Pancreas (tissue), 10 donors: ENCODE measurements at regions not wholly inside any gene's neighbourhood (a gene's known extent, or its start where the extent isn't known, plus 50 kb on each side); places are given as distances from the start of the nearest gene placed in this dataset.

Source experiments
- ATAC-seq, 4 donors: fragments of 200-7000 bp; cut with Tn5 transposase; one replicate each; pipeline versions ENCODE4 v1.8.0 to v1.9.1; 2020; ENCODE audit warnings: mild to moderate bottlenecking in 4 of 4, moderate library complexity in 4 of 4
- DNase-seq, 6 donors: peaks; one replicate each; pipeline ENCODE4 v3.0.0-alpha.2; 2020
- FAIRE-seq: peaks from 2 replicates; lab custom pipeline; 2012; peaks lifted over from hg19 to GRCh38; lab: Jason Lieb, UNC
- H3K27ac ChIP-seq, 4 donors: fragments of 200-600 bp; sonication (generic); 1 replicate in 3 of 4; 2 replicates in 1 of 4; pipeline versions ENCODE4 v1.5.0 to v1.8.0; 2020
- H3K27me3 ChIP-seq, 4 donors: fragments of 200-600 bp; one replicate each; pipeline ENCODE4 v1.8.0; 2021
- H3K36me3 ChIP-seq, 3 donors: fragments of 200-600 bp; sonication (generic) in 1 of 3; one replicate each; pipeline versions ENCODE4 v1.5.0 to v1.8.0; 2020 to 2021
- H3K4me1 ChIP-seq, 3 donors: fragments of 200-600 bp; one replicate each; pipeline ENCODE4 v1.8.0; 2021
- H3K4me3 ChIP-seq, 4 donors: fragments of 200-600 bp; sonication (generic) in 2 of 4; one replicate each; pipeline versions ENCODE4 v1.5.0 to v1.8.0; 2020 to 2021
- H3K9me3 ChIP-seq, 4 donors: fragments of 200-600 bp; one replicate each; pipeline ENCODE4 v1.8.0; 2021
- CTCF ChIP-seq, 4 donors: fragments of 200-600 bp; sonication (generic) in 3 of 4; IDR thresholded peaks; one replicate each; pipeline versions ENCODE4 v1.5.0 to v1.8.0; 2021; ENCODE audit warnings: antibody characterized with exemption in 4 of 4
- WGBS, 2 donors: extraction: QIAGEN DNeasy Blood & Tissue Kit; methylation state at CpG; one replicate each; pipeline ENCODE4 v1.1.7; 2013; 5-methylcytosine and 5-hydroxymethylcytosine counted together
- intact Hi-C, 3 donors: fragments of 100-400 bp; cut with DNase I; formaldehyde crosslinking; loops; one replicate each; pipeline versions ENCODE4 v1.11.1 to v1.14.2; 2022
- donor health status: healthy with polysubstance abuse.
- donor health status: DM: no; HTN: no; CAD: no; lungs with moderate emphysema.
- donor health status: DM: no; HTN: no; CAD: no.
- donor health status: control.
- donor health status: control.
- donor health status: Bipolar disorder and iron deficiency.
- donor health status: DM: yes; HTN: yes; CAD: no.
- donor health status: DM: no; HTN: no; CAD: no.
- donor health status: DM: no; HTN: no; CAD: no.
- donor health status: DM: yes; HTN: yes; CAD: no.

- 68 to 70% methylated on average over 3 of the region's 3 CpGs for WGBS, 2 donors
- no peaks in the 10 kb centered on the region for H3K36me3 ChIP-seq
- ATAC-seq = no peak
- H3K27me3 ChIP-seq = peaks cover 0 to 8% (median 0%) of the 10 kb centered on the region in 4 donors
- no peak for FAIRE-seq
- DNase-seq = no peak
- no peaks in the 10 kb centered on the region for H3K4me1 ChIP-seq
- H3K27ac ChIP-seq = no peak overlapping the region
- TF ChIP-seq CTCF (IDR thresholded peaks at IDR 0.05) = no peak
- no peak overlapping the region for H3K4me3 ChIP-seq
- intact Hi-C loops = no loop called here
- H3K9me3 ChIP-seq = no peaks in the 10 kb centered on the region
Measured at GRCh38 chr16:86665929-86666328, 87.6 kb downstream of the FOXL1 start.

DNA sequence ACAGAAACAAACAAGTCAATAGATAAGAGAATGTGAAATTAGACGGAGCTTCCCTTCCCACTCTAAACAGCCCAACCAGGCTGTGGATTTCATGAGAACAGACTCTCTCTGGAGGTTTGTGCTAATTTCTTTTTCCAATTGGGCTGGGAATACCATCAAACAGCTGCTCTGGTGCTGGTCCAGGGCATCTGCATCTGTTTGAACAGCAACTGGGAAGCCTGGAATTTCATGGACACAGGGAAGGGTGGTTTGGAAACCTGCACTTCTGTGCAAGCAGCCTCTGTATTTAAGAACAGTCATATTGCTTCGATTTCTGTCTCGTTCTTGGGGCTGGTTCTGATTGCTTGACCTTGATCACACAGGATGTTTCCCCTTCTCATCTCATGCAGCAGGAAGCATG is 88.7 kb downstream of the FOXL1 start:
- no peak overlapping the region for H3K4me3 ChIP-seq
- ATAC-seq (no peak), DNase-seq (no peak), FAIRE-seq (no peak)
- no peaks in the 10 kb centered on the region for H3K4me1 ChIP-seq
- H3K27ac ChIP-seq = no peak overlapping the region
- 14 to 18% methylated on average over 3 of the region's 3 CpGs for WGBS, 2 donors
- H3K9me3 ChIP-seq = no peaks in the 10 kb centered on the region
- peaks cover 0 to 8% (median 0%) of the 10 kb centered on the region in 4 donors for H3K27me3 ChIP-seq
- no peak for TF ChIP-seq CTCF (IDR thresholded peaks at IDR 0.05)
- no peaks in the 10 kb centered on the region for H3K36me3 ChIP-seq
- intact Hi-C loops = no loop called here

DNA sequence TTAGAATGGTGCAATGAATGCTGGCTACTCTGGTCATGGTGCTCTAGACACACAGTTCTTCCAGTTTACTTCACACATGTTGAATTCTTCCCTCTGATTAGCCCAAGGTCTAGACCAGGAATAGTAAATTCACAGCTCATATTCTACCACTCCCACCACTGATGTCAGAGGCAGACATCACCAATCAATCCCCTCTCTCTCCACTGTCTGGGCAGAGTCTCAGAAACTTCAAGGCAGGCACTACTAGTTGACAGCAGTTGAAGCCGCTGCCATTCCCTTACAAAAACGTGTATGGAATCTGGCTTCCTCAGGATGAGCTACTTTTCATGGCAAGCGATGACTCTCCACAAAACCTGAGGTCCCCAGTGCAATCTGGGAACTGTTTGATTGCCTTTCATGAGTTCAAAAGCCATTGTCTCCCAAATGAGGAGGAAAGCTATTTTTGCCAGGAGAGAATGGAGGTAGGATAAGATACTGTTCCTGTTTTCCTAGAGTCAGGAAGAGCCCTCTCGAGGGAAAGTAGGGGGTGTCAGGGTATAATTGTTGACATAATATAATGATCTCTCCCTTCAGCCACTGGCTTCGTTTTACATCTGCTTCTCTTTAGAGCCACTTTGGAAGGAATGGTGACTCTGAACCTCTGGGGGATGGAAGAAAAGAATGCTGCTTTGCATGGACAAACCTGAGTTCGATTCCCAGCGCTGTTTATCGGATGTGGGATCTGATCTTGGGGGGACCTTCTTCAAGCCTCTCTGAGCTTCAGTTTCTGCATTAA is 90.0 kb downstream of the FOXL1 start:
- H3K4me1 ChIP-seq = no peaks in the 10 kb centered on the region
- no peak overlapping the region for H3K4me3 ChIP-seq
- 44 to 53% methylated on average over 8 of the region's 8 CpGs for WGBS, 2 donors
- intact Hi-C loops = no loop called here
- FAIRE-seq (no peak), DNase-seq (no peak), ATAC-seq (no peak)
- no peaks in the 10 kb centered on the region for H3K9me3 ChIP-seq
- TF ChIP-seq CTCF (IDR thresholded peaks at IDR 0.05) = no peak
- H3K27me3 ChIP-seq = peaks cover 0 to 8% (median 0%) of the 10 kb centered on the region in 4 donors
- H3K27ac ChIP-seq = no peak overlapping the region
- no peaks in the 10 kb centered on the region for H3K36me3 ChIP-seq

DNA sequence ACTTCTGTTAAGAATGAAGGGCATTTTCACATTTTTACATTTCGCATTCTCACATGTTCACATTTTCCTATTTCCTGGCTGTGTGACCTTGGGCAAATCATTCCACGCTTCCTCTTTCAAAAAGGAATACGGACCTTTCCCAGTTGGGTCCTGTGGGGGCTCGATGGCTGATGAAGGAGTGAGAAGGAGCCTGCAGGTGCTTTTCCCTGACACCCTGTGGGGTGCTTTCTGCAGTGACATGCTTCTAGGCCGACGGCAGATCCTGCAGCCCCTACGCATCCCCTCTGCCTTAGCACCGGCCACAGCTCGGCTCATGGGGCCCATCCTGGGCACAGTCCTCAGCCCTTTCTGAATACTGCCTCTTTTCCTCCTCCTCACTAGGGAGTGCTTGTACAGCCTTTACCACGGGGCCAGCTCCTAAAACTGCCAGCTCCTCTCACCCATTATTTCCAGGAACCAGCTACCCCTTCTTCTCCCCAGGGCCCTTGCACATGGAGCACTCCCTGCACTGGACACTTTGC is 91.0 kb downstream of the FOXL1 start:
- Histone ChIP-seq H3K36me3 (no peaks in the 10 kb centered on the region), H3K4me3 (no peak overlapping the region), H3K27me3 (peaks cover 0 to 8% (median 0%) of the 10 kb centered on the region in 4 donors), H3K27ac (no peak overlapping the region), H3K9me3 (no peaks in the 10 kb centered on the region), H3K4me1 (no peaks in the 10 kb centered on the region)
- DNase-seq = no peak
- TF ChIP-seq CTCF (IDR thresholded peaks at IDR 0.05) = no peak
- no peak for ATAC-seq
- FAIRE-seq = no peak
- intact Hi-C loops = no loop called here
- 46 to 51% methylated on average over 10 of the region's 10 CpGs for WGBS, 2 donors
